ENCODE measurements at regions not wholly inside any gene's neighbourhood (a gene's known extent, or its start where the extent isn't known, plus 50 kb on each side); places are given as distances from the start of the nearest gene placed in this dataset.

- TF ChIP-seq, protein P1, sequence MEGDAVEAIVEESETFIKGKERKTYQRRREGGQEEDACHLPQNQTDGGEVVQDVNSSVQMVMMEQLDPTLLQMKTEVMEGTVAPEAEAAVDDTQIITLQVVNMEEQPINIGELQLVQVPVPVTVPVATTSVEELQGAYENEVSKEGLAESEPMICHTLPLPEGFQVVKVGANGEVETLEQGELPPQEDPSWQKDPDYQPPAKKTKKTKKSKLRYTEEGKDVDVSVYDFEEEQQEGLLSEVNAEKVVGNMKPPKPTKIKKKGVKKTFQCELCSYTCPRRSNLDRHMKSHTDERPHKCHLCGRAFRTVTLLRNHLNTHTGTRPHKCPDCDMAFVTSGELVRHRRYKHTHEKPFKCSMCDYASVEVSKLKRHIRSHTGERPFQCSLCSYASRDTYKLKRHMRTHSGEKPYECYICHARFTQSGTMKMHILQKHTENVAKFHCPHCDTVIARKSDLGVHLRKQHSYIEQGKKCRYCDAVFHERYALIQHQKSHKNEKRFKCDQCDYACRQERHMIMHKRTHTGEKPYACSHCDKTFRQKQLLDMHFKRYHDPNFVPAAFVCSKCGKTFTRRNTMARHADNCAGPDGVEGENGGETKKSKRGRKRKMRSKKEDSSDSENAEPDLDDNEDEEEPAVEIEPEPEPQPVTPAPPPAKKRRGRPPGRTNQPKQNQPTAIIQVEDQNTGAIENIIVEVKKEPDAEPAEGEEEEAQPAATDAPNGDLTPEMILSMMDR (CRISPR knock-in tag; IDR thresholded peaks at IDR 0.05), result no peak
- no peak for TF ChIP-seq MEF2D (CRISPR knock-in tag; IDR thresholded peaks at IDR 0.05)
Measured at GRCh38 chr4:178681871-178682270, 1239.6 kb upstream of the AGA start.

Data from HepG2 (cell line).